ENCODE measurements at regions not wholly inside any gene's neighbourhood (a gene's known extent, or its start where the extent isn't known, plus 50 kb on each side); places are given as distances from the start of the nearest gene placed in this dataset.
A peak's percentile ranks its signal among the peaks of the same experiment; 100 is the strongest.

DNA sequence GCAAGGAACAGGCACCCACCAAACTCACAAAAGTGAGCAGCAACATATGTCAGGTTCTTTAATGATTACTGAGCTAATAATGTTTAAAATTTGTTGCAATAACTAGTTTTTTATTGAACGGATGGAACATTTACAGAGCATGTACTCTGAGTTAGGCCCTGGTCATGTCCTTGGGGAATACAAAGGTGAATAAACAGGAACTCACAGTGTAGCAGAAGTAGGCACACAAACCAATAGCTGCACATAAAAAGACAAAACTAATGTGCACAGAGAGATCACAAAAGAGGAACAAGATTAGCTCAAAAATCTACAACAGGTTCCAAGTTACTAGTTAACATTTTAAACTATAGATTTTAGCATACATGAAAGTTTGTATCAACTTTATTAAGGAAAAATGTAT is 505.3 kb upstream of the PPP2R3A start:
- H3K36me3 ChIP-seq (ENCODE audit: insufficient read depth, low read length), result no peaks in the 10 kb centered on the region
- no peaks in the 10 kb centered on the region for H3K9me3 ChIP-seq (ENCODE audit: control insufficient read depth, insufficient read depth, low read length)
- no peak overlapping the region for H3K9ac ChIP-seq (ENCODE audit: low read depth, low read length)
- no peaks in the 10 kb centered on the region for H3K4me1 ChIP-seq (ENCODE audit: insufficient read depth, low read length)

DNA sequence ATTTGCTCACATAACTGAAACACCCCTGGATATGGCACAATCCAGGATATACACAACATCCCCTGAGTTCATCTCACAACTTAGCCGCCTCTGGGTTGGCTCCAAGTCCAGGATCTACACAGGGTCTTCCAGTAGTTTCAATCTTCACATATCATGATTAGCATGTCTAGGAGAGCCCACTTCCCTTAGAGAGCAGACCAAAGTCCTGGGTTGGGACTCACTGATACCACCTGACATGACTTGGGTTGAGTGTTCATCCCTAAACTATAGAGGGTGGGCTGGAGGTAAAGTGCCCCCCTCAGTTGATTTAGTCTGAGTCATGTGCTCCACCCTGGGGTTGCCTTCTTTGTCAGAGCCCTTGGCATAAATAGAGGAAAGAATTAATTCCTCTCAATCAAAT is 493.6 kb upstream of the PPP2R3A start:
- H3K4me1 ChIP-seq (ENCODE audit: insufficient read depth, low read length), result no peaks in the 10 kb centered on the region
- no peaks in the 10 kb centered on the region for H3K9me3 ChIP-seq (ENCODE audit: control insufficient read depth, insufficient read depth, low read length)
- H3K36me3 ChIP-seq (ENCODE audit: insufficient read depth, low read length), result no peaks in the 10 kb centered on the region; the same call in 1 of the 2 replicates
- no peak overlapping the region for H3K9ac ChIP-seq (ENCODE audit: low read depth, low read length)

GRCh38 chr3:135473449-135473848 is 492.1 kb upstream of the PPP2R3A start:
- H3K36me3 ChIP-seq (ENCODE audit: insufficient read depth, low read length), result no peaks in the 10 kb centered on the region; the same call in 1 of the 2 replicates
- no peaks in the 10 kb centered on the region for H3K4me1 ChIP-seq (ENCODE audit: insufficient read depth, low read length)
- no peak overlapping the region for H3K9ac ChIP-seq (ENCODE audit: low read depth, low read length)
- no peaks in the 10 kb centered on the region for H3K9me3 ChIP-seq (ENCODE audit: control insufficient read depth, insufficient read depth, low read length)

GRCh38 chr3:135487261-135487660 is 478.3 kb upstream of the PPP2R3A start:
- Histone ChIP-seq H3K4me1 (ENCODE audit: insufficient read depth, low read length) (no peaks in the 10 kb centered on the region), H3K9me3 (ENCODE audit: control insufficient read depth, insufficient read depth, low read length) (no peaks in the 10 kb centered on the region), H3K9ac (ENCODE audit: low read depth, low read length) (no peak overlapping the region), H3K36me3 (ENCODE audit: insufficient read depth, low read length) (no peaks in the 10 kb centered on the region)

- Histone ChIP-seq H3K4me1 (ENCODE audit: insufficient read depth, low read length) (no peaks in the 10 kb centered on the region), H3K9me3 (ENCODE audit: control insufficient read depth, insufficient read depth, low read length) (no peaks in the 10 kb centered on the region), H3K36me3 (ENCODE audit: insufficient read depth, low read length) (no peaks in the 10 kb centered on the region), H3K9ac (ENCODE audit: low read depth, low read length) (no peak overlapping the region)
Measured at GRCh38 chr3:135490219-135490915, 475.2 kb upstream of the PPP2R3A start.

DNA sequence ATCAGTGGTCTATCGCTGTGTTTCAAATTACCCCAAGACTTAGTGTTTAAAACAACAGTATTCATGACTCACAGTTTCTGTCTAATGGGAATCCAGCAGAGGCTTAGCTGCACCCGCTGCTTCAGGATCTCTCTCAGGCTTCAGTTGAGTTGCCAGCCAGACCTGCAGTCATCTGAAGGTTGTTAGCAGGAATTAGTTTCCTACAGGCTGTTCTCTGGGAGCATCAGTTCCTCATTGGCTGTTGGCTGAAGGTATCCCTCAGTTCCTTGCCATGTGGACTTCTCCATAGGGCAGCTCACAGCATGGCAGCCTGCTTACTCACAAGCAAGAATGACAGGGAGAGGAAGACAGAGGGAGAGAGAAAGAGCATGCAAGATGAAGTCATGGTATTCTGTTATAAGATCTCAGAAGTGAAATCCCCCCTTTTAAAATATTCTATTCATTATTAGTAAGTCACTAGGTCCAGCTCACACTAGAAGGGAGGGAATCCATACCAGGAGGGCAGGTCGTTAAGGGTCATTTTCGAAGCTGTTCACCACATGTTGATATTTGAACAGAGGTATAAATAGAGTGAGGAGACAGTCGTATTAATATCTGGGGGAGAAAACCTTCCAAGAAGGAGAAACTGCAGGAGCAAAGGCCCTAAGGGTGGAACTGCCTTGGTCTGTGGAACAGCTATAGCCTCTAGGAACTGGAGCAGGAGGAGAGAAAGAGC is 473.9 kb upstream of the PPP2R3A start:
- no peaks in the 10 kb centered on the region for H3K9me3 ChIP-seq (ENCODE audit: control insufficient read depth, insufficient read depth, low read length)

DNA sequence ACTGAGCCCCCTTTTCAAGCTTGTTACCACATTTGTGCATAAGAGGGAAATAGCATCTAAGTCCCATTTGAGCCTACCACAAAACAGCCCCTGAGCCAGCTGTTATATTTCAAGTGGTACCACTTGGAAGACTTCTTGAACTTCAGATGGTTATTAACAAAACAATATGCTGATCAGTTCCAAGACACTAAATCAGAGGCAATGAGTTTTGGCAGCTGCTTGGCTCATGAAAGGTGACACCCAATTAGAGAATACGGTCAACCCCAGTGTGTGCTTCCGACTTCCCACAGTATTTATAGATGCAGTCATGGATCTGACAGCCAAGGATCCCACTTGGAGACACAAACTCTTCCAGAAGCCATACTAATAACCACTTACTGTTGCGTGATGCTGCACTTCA is 469.6 kb upstream of the PPP2R3A start:
- Histone ChIP-seq H3K9ac (ENCODE audit: low read depth, low read length) (no peak overlapping the region), H3K4me1 (ENCODE audit: insufficient read depth, low read length) (no peaks in the 10 kb centered on the region), H3K9me3 (ENCODE audit: control insufficient read depth, insufficient read depth, low read length) (no peaks in the 10 kb centered on the region), H3K36me3 (ENCODE audit: insufficient read depth, low read length) (no peaks in the 10 kb centered on the region)

More for the DNA sequence above, 473.9 kb upstream of the PPP2R3A start:
- Histone ChIP-seq H3K9ac (ENCODE audit: low read depth, low read length) (no peak overlapping the region), H3K36me3 (ENCODE audit: insufficient read depth, low read length) (no peaks in the 10 kb centered on the region), H3K4me1 (ENCODE audit: insufficient read depth, low read length) (no peaks in the 10 kb centered on the region)

DNA sequence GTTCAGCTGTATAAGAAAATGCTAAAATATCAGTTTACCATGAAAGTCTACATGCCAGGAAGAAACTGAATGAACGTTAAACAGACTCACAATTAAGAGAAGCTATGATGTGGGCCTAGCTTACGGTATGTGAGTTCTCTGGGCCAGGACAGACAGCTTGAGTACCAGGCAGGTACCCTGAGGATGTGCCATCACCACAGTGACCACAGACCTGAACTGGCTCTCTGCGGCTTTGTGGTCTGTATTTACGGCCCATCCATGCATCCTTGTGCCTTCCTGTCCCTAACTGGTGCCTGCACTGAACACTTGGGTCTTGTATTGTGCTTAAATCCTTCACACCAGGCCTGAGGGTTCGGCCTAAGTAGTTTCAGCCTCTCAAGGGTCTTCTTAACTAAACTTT is 467.5 kb upstream of the PPP2R3A start:
- no peak overlapping the region for H3K9ac ChIP-seq (ENCODE audit: low read depth, low read length)
- no peaks in the 10 kb centered on the region for H3K4me1 ChIP-seq (ENCODE audit: insufficient read depth, low read length)
- no peaks in the 10 kb centered on the region for H3K36me3 ChIP-seq (ENCODE audit: insufficient read depth, low read length)
- no peaks in the 10 kb centered on the region for H3K9me3 ChIP-seq (ENCODE audit: control insufficient read depth, insufficient read depth, low read length)

- Histone ChIP-seq H3K9me3 (ENCODE audit: control insufficient read depth, insufficient read depth, low read length) (no peaks in the 10 kb centered on the region), H3K9ac (ENCODE audit: low read depth, low read length) (no peak overlapping the region), H3K4me1 (ENCODE audit: insufficient read depth, low read length) (0 out of 2 replicates have a peak, but pooled peaks cover 6% of the 10 kb centered on the region), H3K36me3 (ENCODE audit: insufficient read depth, low read length) (no peaks in the 10 kb centered on the region)
Measured at GRCh38 chr3:135499426-135499825, 466.1 kb upstream of the PPP2R3A start.

DNA sequence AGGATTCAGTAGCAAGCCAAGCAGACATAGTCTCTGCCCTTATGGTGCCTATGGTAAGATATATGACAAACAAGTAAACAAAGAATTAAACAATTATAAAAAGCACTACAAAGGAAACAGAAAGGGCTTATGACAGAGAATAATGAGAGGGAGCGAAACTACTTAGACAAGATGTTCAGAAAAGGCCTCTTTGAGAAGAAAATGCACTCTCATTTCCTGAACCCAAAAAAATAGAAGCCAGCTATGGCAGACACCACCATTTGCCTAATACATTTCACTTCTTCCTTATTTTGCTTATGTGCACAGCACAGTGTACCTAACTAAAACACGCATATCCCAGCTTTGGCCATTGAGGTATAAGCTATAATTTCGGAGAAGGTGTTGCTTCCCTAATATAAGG is 465.5 kb upstream of the PPP2R3A start:
- Histone ChIP-seq H3K9me3 (ENCODE audit: control insufficient read depth, insufficient read depth, low read length) (no peaks in the 10 kb centered on the region), H3K36me3 (ENCODE audit: insufficient read depth, low read length) (no peaks in the 10 kb centered on the region), H3K9ac (ENCODE audit: low read depth, low read length) (no peak overlapping the region), H3K4me1 (ENCODE audit: insufficient read depth, low read length) (0 out of 2 replicates have a peak, but pooled peaks cover 6% of the 10 kb centered on the region)

- H3K9ac ChIP-seq (ENCODE audit: low read depth, low read length), result peak overlapping the region; percentile 29
Measured at GRCh38 chr3:135503065-135503759, 462.3 kb upstream of the PPP2R3A start.

DNA sequence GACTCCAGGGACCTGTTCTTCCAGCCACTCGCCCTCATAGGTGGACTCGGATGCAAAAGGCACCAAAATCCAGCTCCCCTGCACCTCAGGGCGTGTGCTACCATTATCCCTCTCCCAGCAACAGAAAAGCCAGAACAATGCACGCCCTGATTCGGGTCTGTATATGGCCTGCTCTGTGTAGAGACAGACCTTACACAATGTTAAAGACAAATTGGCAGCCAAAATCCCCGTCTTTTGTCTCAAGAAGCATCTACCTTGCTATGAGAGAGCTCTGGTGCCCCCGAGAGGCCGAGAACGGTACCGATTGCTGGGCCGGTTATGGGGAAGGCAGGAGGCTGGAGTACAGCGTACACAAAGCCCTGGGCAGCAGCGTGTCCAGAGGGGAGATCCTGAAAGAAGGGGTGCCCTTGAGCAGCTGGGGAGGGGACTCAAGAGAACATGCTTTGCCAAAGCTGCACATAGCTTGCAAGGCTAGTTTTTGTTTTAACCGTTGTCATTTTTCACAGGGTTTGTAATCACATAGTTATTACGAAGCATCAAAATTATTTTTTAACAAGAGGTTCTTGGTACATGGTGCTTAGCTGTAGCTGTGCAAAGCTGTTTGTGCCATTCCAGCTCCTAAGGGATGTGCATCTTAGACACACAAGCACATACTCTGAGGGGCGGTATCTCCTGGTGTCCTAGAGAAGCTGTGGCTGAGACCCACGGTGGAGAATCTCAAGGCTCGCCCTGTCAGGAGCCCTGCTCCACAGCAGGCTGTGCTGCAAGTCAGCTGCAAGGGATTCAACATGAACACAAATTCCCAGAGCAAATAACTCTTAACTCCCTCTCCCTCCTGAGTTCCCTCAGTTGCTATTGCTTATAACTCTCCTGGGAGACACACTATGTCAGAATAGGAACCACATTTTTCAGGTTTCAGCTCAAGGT is 461.5 kb upstream of the PPP2R3A start:
- Histone ChIP-seq H3K36me3 (ENCODE audit: insufficient read depth, low read length) (no peaks in the 10 kb centered on the region), H3K9ac (ENCODE audit: low read depth, low read length) (peak overlapping the region; percentile 29), H3K4me1 (ENCODE audit: insufficient read depth, low read length) (0 out of 2 replicates have a peak, but pooled peaks cover 6% of the 10 kb centered on the region), H3K9me3 (ENCODE audit: control insufficient read depth, insufficient read depth, low read length) (no peaks in the 10 kb centered on the region)

More at GRCh38 chr3:135503065-135503759, 462.3 kb upstream of the PPP2R3A start:
- H3K4me1 ChIP-seq (ENCODE audit: insufficient read depth, low read length), result 0 out of 2 replicates have a peak, but pooled peaks cover 6% of the 10 kb centered on the region
- no peaks in the 10 kb centered on the region for H3K9me3 ChIP-seq (ENCODE audit: control insufficient read depth, insufficient read depth, low read length)
- H3K36me3 ChIP-seq (ENCODE audit: insufficient read depth, low read length), result no peaks in the 10 kb centered on the region

GRCh38 chr3:135513106-135514059 is 452.1 kb upstream of the PPP2R3A start:
- peaks cover 8% of the 10 kb centered on the region for H3K4me1 ChIP-seq (ENCODE audit: insufficient read depth, low read length)
- H3K9ac ChIP-seq (ENCODE audit: low read depth, low read length), result no peak overlapping the region
- no peaks in the 10 kb centered on the region for H3K36me3 ChIP-seq (ENCODE audit: insufficient read depth, low read length)
- H3K9me3 ChIP-seq (ENCODE audit: control insufficient read depth, insufficient read depth, low read length), result no peaks in the 10 kb centered on the region
